GM12891 (cell line): ENCODE measurements at regions not wholly inside any gene's neighbourhood (a gene's known extent, or its start where the extent isn't known, plus 50 kb on each side); places are given as distances from the start of the nearest gene placed in this dataset.

Experiments used
- DNase-seq: peaks from one replicate; pipeline ENCODE4 v3.0.0; 2011; ENCODE audit warnings: low spot score; ENCODE audit not compliant: insufficient read length
- FAIRE-seq: peaks from 2 replicates; lab custom pipeline; 2011; peaks lifted over from hg19 to GRCh38; lab: Jason Lieb, UNC
- PAX5 ChIP-seq: IDR thresholded peaks from 2 replicates; pipeline ENCODE4 v1.6.1; 2011; ENCODE audit warnings: low read length, moderate library complexity, mild to moderate bottlenecking; ENCODE audit not compliant: insufficient read depth, severe bottlenecking
- POLR2A ChIP-seq: IDR thresholded peaks from 2 replicates; pipeline ENCODE4 v1.6.1; 2011; ENCODE audit warnings: low read depth, low read length, control low read depth
- POLR2AphosphoS5 ChIP-seq: IDR thresholded peaks from 2 replicates; pipeline ENCODE4 v1.6.1; 2011; ENCODE audit warnings: low read depth, low read length, control low read depth
- POU2F2 ChIP-seq: IDR thresholded peaks from 2 replicates; pipeline ENCODE4 v1.6.1; 2011; ENCODE audit warnings: low read depth, mild to moderate bottlenecking, control low read depth, low read length, moderate library complexity
- SPI1 ChIP-seq: IDR thresholded peaks from 2 replicates; pipeline ENCODE4 v1.6.1; 2011; ENCODE audit warnings: low read depth, low read length, control low read depth
- TAF1 ChIP-seq: IDR thresholded peaks from 2 replicates; pipeline ENCODE4 v1.6.1; 2011; ENCODE audit warnings: low read depth, low read length, control low read depth

DNA sequence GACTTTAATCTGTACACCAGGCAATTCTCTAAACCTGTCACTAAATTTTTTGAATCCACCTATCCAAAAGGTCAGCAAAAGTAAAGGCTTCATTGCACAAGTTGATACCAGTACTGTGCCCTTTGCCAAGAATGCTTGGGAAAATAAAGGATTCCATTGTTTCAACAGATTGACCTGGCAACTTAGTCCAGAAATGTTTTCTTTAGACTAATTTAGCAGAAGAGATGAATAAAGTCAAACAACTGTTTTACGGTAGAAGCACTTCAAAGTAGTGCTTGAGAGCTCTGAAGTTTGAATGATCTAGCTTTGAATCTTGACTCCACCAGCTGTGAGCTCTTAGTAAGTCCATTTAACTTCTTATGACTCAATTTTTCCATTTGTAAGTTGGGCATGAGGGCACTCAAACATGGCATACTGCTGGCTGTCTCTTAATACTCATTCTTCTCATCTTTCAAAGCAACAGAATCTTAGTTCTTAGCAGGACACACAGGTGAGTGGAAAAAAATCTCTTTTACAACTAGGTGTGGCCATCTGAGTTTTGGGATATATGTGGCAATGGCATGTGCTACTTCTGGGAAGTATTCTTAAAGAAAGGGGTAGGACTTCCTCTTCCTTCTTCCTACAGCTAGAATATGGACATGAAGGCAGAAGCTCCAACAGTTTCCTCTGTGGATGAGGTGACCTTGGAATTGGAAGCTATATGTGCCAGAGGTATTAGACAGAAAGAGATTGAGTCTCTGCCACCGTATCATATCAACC lies 55.9 kb upstream of the LOC128125822 start:
- FAIRE-seq (peak; percentile 63), DNase-seq (no peak)
- TF ChIP-seq POU2F2, result no peak
- no peak for TF ChIP-seq SPI1
- TF ChIP-seq POLR2A, result no peak
- no peak for TF ChIP-seq TAF1
- TF ChIP-seq PAX5, result no peak
- no peak for TF ChIP-seq POLR2AphosphoS5

DNA sequence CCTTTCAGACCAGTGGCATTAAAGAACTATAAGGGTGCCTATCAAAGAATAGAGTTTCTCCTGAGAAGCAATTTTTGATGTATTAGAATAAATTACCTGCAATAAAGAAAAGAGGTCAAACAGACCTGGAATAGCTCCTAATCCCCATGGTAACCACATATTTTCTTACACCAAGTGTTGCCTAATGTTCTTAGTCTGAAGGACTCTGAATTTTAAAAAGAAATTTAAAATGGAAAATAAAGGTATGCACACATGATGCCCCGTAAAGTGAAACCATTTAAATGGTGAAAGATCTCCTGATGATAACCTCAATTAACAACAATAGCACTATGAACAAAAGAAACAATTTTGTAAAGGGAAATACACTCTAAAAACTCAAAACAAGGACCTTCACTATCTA lies 55.1 kb upstream of the LOC128125822 start:
- DNase-seq (no peak), FAIRE-seq (no peak)
- TF ChIP-seq POLR2AphosphoS5 (no peak), TAF1 (no peak), POLR2A (no peak), POU2F2 (no peak), PAX5 (no peak), SPI1 (no peak)

DNA sequence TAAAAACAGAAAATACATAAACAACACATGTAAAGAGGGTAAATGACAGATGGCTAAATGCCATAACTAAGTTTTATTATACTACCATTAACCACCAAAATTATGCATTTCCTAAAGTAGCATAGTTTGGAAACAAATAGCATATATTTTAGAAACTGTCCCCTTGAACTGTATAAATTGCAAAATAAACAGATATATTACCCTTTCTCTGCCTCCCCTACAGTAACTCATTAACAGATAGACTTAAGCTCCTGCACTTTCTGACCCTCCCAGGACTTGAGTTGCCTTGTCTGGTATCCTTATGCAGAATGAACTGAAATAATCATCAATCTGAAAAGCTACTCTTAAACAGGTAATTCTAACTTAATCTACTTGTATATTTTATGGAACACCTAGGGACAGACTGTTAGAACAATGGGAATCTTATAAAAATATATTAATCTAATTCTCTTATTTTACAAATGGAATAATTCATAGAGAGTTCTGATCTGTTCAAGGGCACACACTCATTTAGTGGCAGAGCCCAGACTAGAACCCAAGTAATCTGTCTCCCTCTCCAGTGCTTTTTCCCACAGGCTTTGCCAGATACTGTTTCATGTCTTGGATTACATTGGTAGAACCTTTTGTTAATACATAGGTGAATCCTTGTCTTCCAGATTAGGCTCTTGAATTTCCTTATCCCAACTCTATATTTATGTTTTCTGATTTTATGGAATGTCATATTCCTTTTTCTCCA lies 50.6 kb upstream of the LOC128125822 start:
- FAIRE-seq (no peak), DNase-seq (no peak)
- no peak for TF ChIP-seq SPI1
- no peak for TF ChIP-seq POLR2AphosphoS5
- TF ChIP-seq PAX5, result no peak
- TF ChIP-seq POLR2A, result no peak
- no peak for TF ChIP-seq POU2F2
- TF ChIP-seq TAF1, result no peak
